H9 (cell line): ENCODE measurements at regions not wholly inside any gene's neighbourhood (a gene's known extent, or its start where the extent isn't known, plus 50 kb on each side); places are given as distances from the start of the nearest gene placed in this dataset.

Source experiments
- DNase-seq: peaks from one replicate; pipeline ENCODE4 v3.0.0-alpha.2; 2017
- H2AFZ ChIP-seq: one replicate; pipeline ENCODE4 v1.6.1; 2013; ENCODE audit warnings: mild to moderate bottlenecking, low read length, control low read depth, moderate library complexity
- H2AK5ac ChIP-seq: 2 replicates; pipeline ENCODE4 v1.6.1; 2013; ENCODE audit warnings: low read length, control low read depth, mixed read lengths; ENCODE audit not compliant: insufficient read length
- H2BK120ac ChIP-seq: one replicate; pipeline ENCODE4 v1.6.1; 2013; ENCODE audit warnings: low read depth, mild to moderate bottlenecking, low read length, control low read depth, inconsistent platforms; ENCODE audit not compliant: poor library complexity, severe bottlenecking
- H2BK12ac ChIP-seq: 2 replicates; pipeline ENCODE4 v1.6.1; 2013; ENCODE audit warnings: low read length, control low read depth, mixed read lengths, low read depth; ENCODE audit not compliant: insufficient read length
- H2BK15ac ChIP-seq: 2 replicates; pipeline ENCODE4 v1.6.1; 2013; ENCODE audit warnings: low read depth, low read length, control low read depth
- H2BK20ac ChIP-seq: one replicate; pipeline ENCODE4 v1.6.1; 2013; ENCODE audit warnings: low read depth, mild to moderate bottlenecking, low read length, control low read depth, inconsistent platforms; ENCODE audit not compliant: poor library complexity, severe bottlenecking
- H2BK5ac ChIP-seq: 2 replicates; pipeline ENCODE4 v1.6.1; 2013; ENCODE audit warnings: low read length, control low read depth, mixed read lengths; ENCODE audit not compliant: insufficient read length
- H3K14ac ChIP-seq: 2 replicates; pipeline ENCODE4 v1.6.1; 2013; ENCODE audit warnings: low read length, control low read depth; ENCODE audit not compliant: insufficient read depth
- H3K18ac ChIP-seq: 2 replicates; pipeline ENCODE4 v1.6.1; 2013; ENCODE audit warnings: low read depth, mild to moderate bottlenecking, mixed read lengths, low read length, control low read depth; ENCODE audit not compliant: insufficient read length
- H3K23ac ChIP-seq: 2 replicates; pipeline ENCODE4 v1.6.1; 2013; ENCODE audit warnings: low read length, control low read depth, mixed read lengths, low read depth; ENCODE audit not compliant: insufficient read length
- H3K23me2 ChIP-seq: 2 replicates; pipeline ENCODE4 v1.6.1; 2013; ENCODE audit warnings: low read depth, mild to moderate bottlenecking, mixed read lengths, low read length, control low read depth; ENCODE audit not compliant: insufficient read length, poor library complexity, severe bottlenecking
- H3K27ac ChIP-seq: 2 replicates; pipeline ENCODE4 v1.5.1; 2013; ENCODE audit warnings: low read length, control low read depth, mixed read lengths, low read depth; ENCODE audit not compliant: insufficient read length
- H3K27me3 ChIP-seq: 2 replicates; pipeline ENCODE4 v1.6.1; 2013; ENCODE audit warnings: low read length, control low read depth, inconsistent platforms; ENCODE audit not compliant: insufficient read depth
- H3K4ac ChIP-seq: 2 replicates; pipeline ENCODE4 v1.6.1; 2013; ENCODE audit warnings: low read depth, mild to moderate bottlenecking, control low read depth, inconsistent platforms, low read length, moderate library complexity
- H3K4me1 ChIP-seq: 2 replicates; pipeline ENCODE4 v1.6.1; 2013; ENCODE audit warnings: low read length, control low read depth, inconsistent platforms; ENCODE audit not compliant: insufficient read depth
- H3K4me2 ChIP-seq: 2 replicates; pipeline ENCODE4 v1.6.1; 2013; ENCODE audit warnings: low read length, control low read depth, mixed read lengths; ENCODE audit not compliant: insufficient read length, insufficient read depth
- H3K56ac ChIP-seq: 2 replicates; pipeline ENCODE4 v1.6.1; 2013; ENCODE audit warnings: low read depth, mild to moderate bottlenecking, mixed read lengths, low read length, control low read depth; ENCODE audit not compliant: insufficient read length
- H3K79me1 ChIP-seq: 2 replicates; pipeline ENCODE4 v1.6.1; 2013; ENCODE audit warnings: low read depth, mild to moderate bottlenecking, moderate library complexity, low read length, control low read depth, inconsistent platforms; ENCODE audit not compliant: insufficient read depth, poor library complexity, severe bottlenecking
- H3K79me2 ChIP-seq: 2 replicates; pipeline ENCODE4 v1.6.1; 2013; ENCODE audit warnings: low read length, control low read depth, inconsistent platforms; ENCODE audit not compliant: insufficient read depth
- H3K9ac ChIP-seq: 2 replicates; pipeline ENCODE4 v1.6.1; 2013; ENCODE audit warnings: low read length, control low read depth, mixed read lengths; ENCODE audit not compliant: insufficient read length; ENCODE audit errors: extremely low read depth
- H3K9me3 ChIP-seq: one replicate; pipeline ENCODE4 v1.6.1; 2013; ENCODE audit warnings: low read depth, low read length, inconsistent platforms; ENCODE audit not compliant: control insufficient read depth
- H3T11ph ChIP-seq: one replicate; pipeline ENCODE4 v1.6.1; 2013; ENCODE audit warnings: mild to moderate bottlenecking, low read length, control low read depth, inconsistent platforms
- H4K20me1 ChIP-seq: one replicate; pipeline ENCODE4 v1.6.1; 2013; ENCODE audit not compliant: control insufficient read depth, insufficient read length, insufficient read depth
- H4K5ac ChIP-seq: 2 replicates; pipeline ENCODE4 v1.6.1; 2013; ENCODE audit warnings: low read depth, mild to moderate bottlenecking, mixed read lengths, low read length, control low read depth; ENCODE audit not compliant: insufficient read length
- H4K8ac ChIP-seq: replicated peaks from 2 replicates; pipeline ENCODE4 v1.6.1; 2013; ENCODE audit warnings: low read length, control low read depth, mixed read lengths, low read depth; ENCODE audit not compliant: insufficient read length
- H4K91ac ChIP-seq: 2 replicates; pipeline ENCODE4 v1.6.1; 2013; ENCODE audit warnings: low read depth, mild to moderate bottlenecking, moderate library complexity, mixed read lengths, low read length, control low read depth; ENCODE audit not compliant: insufficient read length
- H3K27ac Mint-ChIP-seq, 3 experiments: 2 replicates in 2 of 3; 3 replicates in 1 of 3; pipeline ENCODE4 v1.8.0; 2020 to 2021; ENCODE audit warnings: mixed read lengths in 3 of 3, mild to moderate bottlenecking in 1 of 3, moderate library complexity in 1 of 3
- H3K27me3 Mint-ChIP-seq: 2 replicates; pipeline ENCODE4 v1.8.0; 2021; ENCODE audit warnings: low read depth, mild to moderate bottlenecking, moderate library complexity, mixed read lengths
- H3K36me3 Mint-ChIP-seq, 3 experiments: 2 replicates in 2 of 3; 3 replicates in 1 of 3; pipeline ENCODE4 v1.8.0; 2020 to 2021; ENCODE audit warnings: low read depth in 3 of 3, mixed read lengths in 3 of 3; ENCODE audit not compliant: insufficient read depth in 1 of 3
- H3K4me1 Mint-ChIP-seq, 2 experiments: 2 replicates each; pipeline ENCODE4 v1.8.0; 2020; ENCODE audit warnings: mixed read lengths in 2 of 2
- H3K4me3 Mint-ChIP-seq, 2 experiments: 2 replicates in 1 of 2; 3 replicates in 1 of 2; pipeline ENCODE4 v1.8.0; 2020 to 2021; ENCODE audit warnings: mild to moderate bottlenecking in 2 of 2, mixed read lengths in 2 of 2, moderate library complexity in 1 of 2
- H3K9me3 Mint-ChIP-seq, 2 experiments: 2 replicates in 1 of 2; 3 replicates in 1 of 2; pipeline ENCODE4 v1.8.0; 2020; ENCODE audit warnings: mild to moderate bottlenecking in 2 of 2, mixed read lengths in 2 of 2, moderate library complexity in 1 of 2
- WGBS: extraction: QIAGEN DNeasy Blood & Tissue Kit; methylation state at CpG from one replicate; pipeline ENCODE4 v1.1.7; 2013; ENCODE audit warnings: missing lambda C conversion rate, low lambda C conversion rate, mixed read lengths; ENCODE audit not compliant: insufficient read length; ENCODE audit errors: extremely low coverage; 5-methylcytosine and 5-hydroxymethylcytosine counted together
- TF ChIP-seq, protein P1 (sequence below): fragments of 200-600 bp; sonication (generic); conservative IDR thresholded peaks from 3 replicates; pipeline ENCODE4 v1.8.0; 2021; ENCODE audit warnings: antibody characterized with exemption, mild to moderate bottlenecking

DNA sequence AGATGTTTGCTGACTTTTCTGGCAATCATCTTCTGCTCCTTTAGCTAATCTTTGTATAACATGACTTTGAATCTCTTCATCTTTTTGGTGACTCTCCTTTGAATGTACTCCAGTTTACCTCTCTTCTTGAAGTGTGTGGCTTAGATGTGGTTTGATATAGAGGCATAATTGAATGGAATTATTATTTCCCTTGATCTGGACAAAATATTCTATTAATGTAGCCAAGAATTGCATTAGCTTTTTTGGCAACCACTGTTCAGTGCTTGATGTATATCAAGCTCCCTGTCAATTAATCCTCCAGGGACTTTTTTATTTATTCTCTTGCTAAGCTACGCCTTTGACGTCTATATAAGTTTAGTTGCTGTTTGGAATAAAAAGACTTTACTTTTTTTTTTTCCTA is 490.8 kb downstream of the PCDH20 start:
- Histone ChIP-seq H3K9ac (no peak overlapping the region), H2AK5ac (no peak overlapping the region), H2BK20ac (no peak overlapping the region), H3K79me2 (no peaks in the 10 kb centered on the region), H3K9me3 (no peaks in the 10 kb centered on the region), H3K4ac (no peak overlapping the region), H4K20me1 (no peaks in the 10 kb centered on the region), H4K91ac (no peak overlapping the region), H3K4me2 (no peak overlapping the region), H3K27ac (no peak overlapping the region), H2BK15ac (no peak overlapping the region), H3K79me1 (no peaks in the 10 kb centered on the region), H2AFZ (no peak overlapping the region), H4K8ac (no peak overlapping the region), H4K5ac (no peak overlapping the region), H3K27me3 (no peaks in the 10 kb centered on the region), H2BK12ac (no peak overlapping the region), H3K23me2 (no peaks in the 10 kb centered on the region), H3K23ac (no peak overlapping the region), H2BK5ac (no peak overlapping the region), H3K18ac (no peak overlapping the region), H3K56ac (no peak overlapping the region), H2BK120ac (no peak overlapping the region), H3K4me1 (no peaks in the 10 kb centered on the region), H3T11ph (no peak overlapping the region), H3K14ac (no peak overlapping the region)
- no peak for DNase-seq
- Mint-ChIP-seq H3K27ac (no peak overlapping the region), H3K27me3 (no peaks in the 10 kb centered on the region), H3K9me3 (no peaks in the 10 kb centered on the region), H3K4me1 (no peaks in the 10 kb centered on the region), H3K36me3 (no peaks in the 10 kb centered on the region), H3K4me3 (no peak overlapping the region)
- TF ChIP-seq, protein P1, sequence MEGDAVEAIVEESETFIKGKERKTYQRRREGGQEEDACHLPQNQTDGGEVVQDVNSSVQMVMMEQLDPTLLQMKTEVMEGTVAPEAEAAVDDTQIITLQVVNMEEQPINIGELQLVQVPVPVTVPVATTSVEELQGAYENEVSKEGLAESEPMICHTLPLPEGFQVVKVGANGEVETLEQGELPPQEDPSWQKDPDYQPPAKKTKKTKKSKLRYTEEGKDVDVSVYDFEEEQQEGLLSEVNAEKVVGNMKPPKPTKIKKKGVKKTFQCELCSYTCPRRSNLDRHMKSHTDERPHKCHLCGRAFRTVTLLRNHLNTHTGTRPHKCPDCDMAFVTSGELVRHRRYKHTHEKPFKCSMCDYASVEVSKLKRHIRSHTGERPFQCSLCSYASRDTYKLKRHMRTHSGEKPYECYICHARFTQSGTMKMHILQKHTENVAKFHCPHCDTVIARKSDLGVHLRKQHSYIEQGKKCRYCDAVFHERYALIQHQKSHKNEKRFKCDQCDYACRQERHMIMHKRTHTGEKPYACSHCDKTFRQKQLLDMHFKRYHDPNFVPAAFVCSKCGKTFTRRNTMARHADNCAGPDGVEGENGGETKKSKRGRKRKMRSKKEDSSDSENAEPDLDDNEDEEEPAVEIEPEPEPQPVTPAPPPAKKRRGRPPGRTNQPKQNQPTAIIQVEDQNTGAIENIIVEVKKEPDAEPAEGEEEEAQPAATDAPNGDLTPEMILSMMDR = no peak
- no CpG with 5 or more reads among the region's 2 CpGs for WGBS
